GM19372 (cell line): ENCODE measurements at regions not wholly inside any gene's neighbourhood (a gene's known extent, or its start where the extent isn't known, plus 50 kb on each side); places are given as distances from the start of the nearest gene placed in this dataset.

ENCODE experiments used
- ATAC-seq: cut with Tn5 transposase; IDR thresholded peaks from one replicate; pipeline ENCODE4 v1.9.1; 2021; ENCODE audit warnings: mild to moderate bottlenecking, low read depth, moderate library complexity; ENCODE audit not compliant: unreplicated experiment

DNA sequence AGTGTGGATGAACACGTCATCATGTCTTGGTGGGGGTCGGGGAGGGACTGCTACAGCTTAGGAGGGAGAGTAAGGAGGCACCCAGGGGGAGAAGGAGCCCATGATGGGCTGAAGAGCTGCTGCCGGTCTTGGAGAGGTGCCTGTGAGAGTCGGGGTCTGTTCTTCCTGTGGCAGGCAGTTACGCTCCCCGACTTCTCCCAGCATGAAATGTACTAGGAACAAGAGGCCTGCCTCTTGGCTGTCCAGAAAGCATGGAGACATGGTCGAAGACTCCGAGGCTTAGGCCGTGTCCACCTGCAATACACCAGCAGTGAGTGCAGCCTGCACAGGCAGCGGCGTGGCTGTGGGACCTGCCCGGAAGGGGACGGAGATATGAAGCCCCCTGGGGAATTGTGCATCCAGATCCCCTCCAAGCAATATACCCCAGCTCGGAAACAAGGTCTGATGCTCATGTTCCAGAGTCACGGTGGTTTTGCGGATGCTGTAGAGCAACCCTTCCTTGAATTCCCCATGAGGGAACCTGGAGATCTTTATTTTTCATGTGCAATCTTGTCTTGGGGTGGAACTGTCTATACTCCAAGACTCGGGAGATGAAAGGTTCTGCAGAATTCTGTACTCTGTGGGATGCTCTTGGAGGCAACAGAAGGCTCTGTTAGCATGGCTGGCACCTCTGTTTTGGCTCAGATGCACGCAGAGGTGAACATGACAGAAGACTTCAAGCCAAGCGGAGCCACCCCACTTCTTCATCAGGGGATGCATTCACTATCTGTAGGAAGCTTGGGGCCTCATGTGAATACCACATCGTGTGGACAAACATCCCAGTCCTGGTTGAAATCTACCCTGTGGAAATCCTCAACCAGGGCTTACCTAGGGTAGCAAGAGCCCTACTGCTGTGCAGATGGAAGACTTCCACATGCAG, 374.9 kb upstream of the IRX4 start:
- no peak for ATAC-seq

DNA sequence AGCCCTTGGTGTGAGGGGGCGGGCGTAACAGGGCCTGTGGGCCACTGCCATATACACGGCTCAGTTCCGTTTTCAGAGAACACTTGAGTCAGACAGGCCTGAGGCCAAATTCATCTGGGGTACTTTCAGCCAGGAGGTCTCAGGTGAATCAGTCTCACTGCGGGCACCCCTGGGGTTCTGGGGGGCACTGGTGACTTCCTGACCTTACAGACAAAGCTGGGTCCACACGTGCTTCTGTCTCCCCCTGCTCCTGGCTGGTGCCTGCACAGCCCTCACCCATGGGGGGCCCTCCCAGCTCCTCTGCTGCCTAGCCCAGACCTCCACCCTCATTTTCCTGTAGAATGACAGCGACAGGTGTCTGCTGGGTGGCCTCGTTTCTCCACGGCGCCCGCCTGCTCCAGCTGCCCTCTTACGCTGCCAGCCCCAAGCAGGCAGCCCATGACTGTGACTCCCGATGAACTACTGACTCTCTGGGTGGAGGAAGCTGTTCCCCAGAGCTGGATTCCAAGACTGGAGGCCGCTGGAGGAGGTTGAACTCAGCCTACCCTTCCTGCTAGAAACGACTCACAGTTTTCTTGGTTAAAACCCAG, 374.1 kb upstream of the IRX4 start:
- ATAC-seq = no peak

DNA sequence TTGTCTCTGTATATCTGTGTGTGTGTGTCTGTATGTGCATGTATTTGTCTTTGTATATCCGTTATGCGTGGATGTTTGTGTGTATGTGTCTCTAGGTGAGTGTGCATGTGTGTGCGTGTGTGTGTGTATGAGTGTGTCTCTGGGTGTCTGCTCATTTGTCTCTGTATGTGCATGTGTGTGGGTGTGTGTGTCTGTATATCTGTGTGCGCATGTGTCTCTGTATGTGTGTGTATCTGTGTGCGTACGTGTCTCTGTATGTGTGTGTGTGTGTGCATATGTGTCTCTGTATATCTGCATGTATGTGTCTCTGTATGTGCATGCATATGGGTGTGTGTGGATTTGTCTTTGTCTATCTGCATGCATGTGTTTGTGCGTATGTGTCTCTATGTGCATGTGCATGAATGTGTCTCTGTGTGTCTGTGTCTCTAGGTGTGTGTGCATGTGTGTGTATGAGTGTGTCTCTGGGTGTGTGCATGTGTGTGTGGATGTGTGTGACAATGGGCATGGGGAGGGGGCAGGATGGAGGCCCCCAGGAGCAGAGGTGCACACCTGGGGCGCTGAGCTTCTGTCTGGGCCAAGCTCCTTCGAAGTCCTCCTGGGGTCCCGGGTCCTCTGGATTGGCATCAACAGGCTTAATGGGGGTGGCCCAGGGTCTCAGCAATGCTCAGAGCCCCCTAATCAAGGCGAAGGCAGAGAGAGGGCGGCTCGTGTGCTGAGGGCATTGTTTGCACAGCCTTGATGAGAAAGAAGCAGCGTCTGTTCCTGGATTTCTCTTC, 373.4 kb upstream of the IRX4 start:
- no peak for ATAC-seq

DNA sequence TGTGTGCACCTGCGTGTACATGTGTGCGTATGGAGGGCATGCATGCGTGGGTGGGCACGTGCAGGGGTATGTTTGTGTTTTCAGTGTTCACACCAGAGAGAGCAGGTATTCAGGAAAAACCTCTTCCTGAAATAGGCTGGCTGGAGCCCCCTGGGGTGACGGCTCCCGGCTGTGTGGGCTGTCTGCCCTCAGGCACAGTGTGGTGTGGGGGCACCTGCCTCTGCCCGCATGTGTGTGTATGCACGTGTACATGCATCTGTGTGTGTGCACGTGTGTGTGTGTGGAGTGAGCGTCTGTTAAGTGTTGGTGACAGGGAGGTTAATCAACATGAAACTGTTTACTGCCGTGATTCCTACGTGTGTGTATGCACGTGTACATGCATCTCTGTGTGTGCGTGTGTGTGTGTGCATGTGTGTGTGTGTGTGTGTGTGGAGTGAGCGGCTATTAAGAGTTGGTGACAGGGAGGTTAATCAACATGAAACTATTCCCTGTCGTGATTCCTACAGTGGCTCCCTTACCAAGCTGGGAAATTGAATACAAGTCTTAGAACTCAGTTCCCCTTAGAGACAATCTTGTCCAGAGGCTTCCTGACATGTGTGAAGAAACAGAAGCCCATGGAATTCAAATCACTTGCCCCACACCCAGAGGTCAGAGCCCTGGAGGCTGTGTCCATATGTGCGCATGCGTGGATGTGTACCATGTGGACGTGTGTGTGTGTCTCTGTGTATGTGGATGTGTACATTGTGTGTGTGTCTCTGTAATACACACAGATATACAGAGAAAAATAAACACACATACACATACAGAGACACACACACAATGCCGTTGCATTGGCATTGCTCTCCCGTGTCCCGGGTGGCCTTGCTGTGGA, 372.4 kb upstream of the IRX4 start:
- ATAC-seq = no peak

DNA sequence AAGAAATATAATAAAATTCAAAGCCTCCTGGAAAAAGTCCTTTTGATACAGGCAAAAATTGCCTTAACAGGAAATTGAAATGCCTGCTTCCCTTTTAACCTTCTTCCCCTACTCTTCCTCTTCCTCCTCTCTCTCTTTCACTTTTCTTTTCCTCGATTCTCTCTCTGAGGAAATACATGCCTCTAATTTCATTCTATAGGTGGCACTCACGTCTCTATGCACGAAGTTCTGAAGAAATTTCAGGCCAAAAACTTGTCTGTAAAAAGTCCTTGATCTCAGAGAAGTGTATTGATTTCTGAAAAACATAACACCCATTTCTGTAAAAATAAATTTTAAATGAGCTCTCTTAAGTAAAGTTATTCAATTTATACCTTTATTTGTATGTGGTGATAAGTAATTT, 371.7 kb upstream of the IRX4 start:
- no peak for ATAC-seq

DNA sequence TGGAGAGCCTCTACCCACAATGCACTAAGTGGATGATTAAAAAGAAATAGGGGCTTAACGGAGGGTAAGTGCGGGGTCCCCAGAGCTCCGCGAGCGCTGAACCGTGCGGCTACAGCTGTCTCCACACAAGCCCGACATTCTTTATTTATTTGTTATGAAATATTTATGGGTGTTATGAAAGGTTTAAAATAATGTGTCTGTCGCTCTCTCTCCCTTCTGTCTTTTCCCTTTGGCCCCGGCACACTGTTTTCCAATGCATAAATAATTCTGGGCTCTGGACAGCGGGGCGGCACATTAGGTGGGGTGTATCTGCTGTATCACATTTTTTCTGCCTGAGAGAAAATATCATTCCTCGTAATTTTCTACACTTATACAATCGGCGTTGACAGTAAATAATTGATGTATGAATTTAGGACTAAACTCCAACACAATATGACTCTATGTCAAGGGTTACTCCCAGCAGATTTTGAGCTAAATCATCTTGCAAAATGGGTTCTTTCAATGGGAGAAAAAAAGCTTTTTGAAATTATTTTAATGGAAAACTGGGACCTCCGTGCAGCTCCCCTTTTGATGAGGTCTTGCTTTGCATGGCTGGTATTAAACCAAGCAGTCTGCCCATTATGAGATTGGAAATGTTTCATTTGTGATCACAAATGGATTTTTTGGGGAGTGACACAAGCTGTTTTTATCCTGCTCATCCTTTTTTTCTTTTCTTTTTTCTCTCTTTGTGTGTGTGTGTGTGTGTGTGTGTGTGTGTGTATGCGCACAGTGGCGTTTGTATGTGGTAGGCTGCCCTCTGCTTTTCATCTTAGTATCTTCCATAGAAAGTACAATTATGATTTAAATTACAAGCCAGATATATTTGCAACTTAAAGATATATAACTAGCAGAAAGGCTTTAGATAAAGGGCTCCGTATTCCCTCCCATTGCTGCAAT, 370.6 kb upstream of the IRX4 start:
- ATAC-seq = no peak

DNA sequence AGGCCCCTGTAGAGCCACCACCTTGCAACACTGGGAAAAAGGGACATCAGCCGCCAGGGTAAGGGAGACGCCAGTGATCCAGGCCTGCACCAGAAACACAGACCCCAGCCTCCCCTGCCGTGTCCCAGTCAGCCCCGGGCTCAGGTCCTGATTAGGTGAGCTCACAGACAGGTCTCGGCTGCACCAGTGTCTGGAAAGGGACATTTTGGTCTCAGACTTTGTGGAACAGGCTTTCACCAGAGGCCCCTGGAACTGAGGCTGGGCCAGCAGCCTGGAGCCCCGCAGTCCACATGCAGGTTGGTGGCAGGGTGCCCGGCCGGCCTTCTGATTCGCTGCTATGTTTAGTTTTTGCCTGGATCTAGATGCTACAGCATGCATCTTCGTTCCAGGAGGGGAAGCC, 369.0 kb upstream of the IRX4 start:
- no peak for ATAC-seq

DNA sequence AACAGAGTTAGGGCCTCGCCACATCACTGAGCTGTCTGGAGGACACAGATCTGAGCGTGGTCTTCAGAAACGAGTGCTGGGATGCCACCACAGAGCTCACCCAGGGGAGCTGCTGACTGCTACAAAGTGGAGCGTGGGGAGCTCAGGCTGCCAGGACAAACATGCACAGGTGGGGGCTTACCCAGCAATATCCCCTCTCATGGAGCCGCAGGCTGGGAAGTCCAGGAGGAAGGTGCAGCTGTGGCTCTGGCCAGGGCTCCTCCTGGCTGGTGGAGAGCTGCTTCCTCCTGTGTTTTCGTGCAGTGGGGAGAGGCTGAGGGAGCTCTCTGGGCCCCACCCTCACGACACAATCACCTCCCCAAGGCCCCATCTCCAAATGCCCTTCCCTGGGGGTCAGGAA, 368.6 kb upstream of the IRX4 start:
- ATAC-seq = no peak

DNA sequence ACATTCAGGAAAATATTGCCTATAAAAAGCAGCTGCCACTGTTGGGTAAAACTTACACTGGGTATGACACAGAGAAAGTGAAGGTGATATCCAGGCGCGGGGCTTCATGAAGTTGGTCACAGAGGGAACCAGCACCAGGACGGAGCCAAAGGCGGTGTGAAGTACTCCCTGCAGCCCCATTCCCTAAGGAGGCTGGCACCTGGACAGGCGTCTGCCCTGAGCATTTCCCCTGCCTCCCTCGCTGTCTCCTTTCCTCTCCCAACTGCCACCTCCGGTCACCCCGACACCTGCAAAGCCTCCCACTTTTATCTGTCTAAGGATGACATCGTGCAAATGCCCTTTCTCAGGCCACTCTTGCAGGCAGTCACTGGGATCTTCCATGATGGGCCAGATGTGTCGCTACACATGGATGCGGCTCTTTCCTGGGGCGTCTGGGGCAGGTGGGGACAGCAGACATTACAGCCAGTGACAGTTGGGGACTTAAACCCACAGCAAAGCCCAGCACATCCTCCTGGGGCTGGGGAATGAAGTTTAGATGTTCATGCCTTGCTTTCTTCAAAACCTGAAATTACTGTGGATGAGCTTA, 367.7 kb upstream of the IRX4 start:
- no peak for ATAC-seq

DNA sequence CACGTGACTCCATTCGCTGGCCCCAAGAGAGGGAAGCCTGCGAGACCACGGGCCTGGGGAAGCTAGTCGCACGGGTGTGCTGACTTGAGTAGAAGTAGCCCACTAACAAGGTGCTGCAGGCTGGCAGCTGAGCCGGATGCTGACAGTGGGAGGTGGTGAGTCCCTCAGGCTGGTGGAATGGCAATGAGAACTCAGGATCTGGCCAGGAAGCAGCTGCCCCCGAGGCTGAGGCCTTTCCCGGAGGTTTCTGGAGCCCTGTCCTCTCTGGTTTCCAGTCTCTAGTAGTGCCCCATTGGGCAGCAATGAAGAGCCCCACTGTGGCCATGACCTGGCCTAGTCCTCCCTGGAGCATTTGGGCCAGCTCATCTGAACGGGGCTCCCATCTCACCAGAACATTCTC, 366.7 kb upstream of the IRX4 start:
- no peak for ATAC-seq

DNA sequence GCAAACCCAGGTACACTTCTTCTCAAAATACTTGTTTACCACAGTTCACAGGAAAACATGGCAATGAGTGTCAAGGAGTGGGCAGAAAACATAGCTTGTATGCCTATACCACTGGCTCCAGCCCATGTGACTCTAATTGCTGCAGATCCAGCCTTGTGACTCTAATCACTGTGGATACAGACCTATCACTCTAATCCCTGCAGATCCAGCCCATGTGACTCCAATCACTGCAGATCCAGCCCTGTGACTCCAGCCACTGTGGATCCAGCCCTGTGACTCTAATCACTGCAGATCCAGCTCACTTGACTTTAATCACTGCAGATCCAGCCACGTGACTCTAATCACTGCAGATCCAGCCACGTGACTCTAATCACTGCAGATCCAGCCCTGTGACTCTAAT, 366.3 kb upstream of the IRX4 start:
- ATAC-seq = no peak

DNA sequence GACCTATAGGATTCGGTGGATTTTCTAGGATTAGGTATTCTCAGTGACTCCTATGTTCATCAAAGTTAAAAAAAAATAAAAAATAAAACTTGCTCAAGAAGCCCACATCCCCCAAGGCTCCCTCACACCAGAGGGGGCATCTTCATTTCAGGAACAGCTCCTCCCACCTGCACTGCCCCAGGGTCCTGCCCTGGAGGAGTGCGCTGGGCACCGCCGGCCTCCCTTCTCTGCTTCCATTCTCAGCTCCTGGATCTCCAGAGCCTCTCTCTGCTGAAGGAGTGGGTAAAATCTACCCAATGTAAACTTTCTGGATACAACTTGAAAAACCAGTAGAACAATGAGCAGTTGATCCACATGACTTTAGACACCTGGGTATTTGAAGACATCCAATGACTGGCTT, 359.8 kb upstream of the IRX4 start:
- no peak for ATAC-seq

DNA sequence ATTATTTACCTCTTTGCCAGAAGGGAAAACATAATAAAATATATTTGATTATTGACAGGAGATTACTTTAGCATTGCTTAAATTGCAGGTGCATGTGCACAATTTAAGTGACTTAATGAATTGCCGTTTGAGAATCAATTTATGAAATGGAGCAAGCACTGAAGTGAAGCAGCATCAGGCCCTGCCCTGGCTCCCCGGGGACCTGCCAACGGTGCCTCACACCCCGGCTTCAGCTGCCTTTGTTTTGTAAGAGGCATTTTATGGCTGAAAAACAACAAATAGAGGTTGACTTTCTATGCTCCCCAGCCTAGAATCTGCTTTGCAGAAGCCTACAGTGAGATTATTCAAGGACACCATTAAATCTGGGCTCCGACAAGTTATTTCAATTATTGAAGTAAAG, 359.1 kb upstream of the IRX4 start:
- ATAC-seq = no peak

DNA sequence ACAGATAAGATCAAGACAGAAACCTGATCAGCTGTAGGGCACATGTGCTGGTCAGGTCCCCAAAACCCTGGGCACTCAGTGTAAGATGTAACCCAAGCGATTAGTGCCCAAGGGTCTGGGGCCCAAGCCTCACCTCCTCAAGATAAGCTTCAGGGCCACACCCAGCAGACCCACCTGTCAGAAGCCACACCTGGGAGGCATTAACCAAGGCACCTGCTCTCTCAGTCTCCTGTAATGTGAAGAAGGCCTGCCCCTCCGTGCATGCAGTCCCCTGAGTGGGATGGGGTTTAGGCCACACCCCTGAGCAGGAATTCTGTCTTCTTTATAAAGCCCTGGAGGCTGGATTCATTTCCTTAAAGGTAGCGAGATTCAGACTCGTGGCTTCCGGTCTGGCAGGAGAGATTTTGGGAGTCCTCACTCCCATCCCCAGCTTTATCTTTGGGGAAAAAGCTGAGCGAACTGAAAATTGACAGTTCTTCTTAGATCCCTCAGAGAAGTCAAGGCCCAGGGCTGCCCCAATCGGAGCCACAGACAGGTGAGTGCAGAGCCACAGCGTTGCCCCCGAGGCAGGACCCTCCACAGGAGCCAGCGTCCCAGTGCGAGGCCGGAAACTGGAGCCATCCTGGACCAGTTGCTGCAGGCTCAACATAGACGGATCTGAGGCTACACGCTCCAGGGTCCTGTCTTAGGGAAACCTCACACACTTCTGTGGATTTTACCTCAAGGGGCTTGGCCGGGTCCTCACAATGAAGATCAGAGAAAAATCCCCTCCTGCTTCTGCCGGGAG, 357.6 kb upstream of the IRX4 start:
- no peak for ATAC-seq

DNA sequence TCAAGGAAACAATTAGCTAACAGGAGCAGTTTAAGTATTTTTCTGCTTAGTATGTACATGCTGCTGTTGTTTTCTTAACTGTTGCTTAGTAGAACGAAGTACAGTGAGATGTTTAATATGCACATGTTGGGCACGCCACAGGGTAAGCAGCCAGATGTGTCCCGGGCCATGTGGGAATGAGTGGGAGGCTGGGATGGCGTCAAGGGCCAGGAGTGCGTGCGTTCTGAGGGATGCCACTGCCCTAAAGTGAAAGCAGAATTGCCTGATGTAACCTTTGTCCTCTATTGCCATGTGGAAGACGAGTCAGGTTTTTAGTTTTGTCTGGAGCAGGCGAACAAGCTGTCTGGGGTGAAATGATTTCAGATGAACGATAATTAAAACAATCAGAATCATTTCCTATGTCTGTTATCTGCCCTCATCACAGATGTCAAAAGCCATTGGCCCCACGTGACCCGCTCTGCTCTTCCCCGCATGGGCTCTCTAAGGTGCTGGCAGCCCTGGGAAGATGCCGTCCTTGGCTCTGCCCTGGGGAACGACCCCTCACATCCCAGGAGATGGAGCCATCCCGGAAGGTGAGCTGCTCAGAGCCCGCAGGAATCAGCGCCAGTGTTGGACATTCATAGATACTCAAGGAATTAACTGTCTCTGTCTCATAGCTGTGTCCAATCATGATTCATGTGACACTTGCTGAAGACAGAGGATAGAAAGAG, 356.6 kb upstream of the IRX4 start:
- ATAC-seq = no peak

DNA sequence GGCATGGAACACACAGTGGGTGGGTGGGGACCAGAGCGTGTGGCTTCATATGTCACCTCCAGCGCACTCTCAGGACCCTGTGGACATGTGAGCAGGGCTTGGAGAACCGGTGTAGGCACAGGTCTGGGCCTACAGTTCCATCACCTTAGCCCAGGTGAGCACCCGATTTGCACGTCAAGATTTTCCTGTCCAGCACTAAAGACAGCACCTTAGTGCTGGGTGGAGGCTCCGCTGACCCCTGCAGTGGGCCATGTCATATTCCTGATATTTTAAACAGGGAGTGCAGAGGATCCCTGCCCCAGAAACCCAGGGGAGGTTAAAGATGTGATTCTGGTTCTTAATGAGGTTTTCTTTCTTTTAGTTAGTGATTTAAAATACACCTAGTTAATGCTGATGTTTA, 356.0 kb upstream of the IRX4 start:
- ATAC-seq = no peak

DNA sequence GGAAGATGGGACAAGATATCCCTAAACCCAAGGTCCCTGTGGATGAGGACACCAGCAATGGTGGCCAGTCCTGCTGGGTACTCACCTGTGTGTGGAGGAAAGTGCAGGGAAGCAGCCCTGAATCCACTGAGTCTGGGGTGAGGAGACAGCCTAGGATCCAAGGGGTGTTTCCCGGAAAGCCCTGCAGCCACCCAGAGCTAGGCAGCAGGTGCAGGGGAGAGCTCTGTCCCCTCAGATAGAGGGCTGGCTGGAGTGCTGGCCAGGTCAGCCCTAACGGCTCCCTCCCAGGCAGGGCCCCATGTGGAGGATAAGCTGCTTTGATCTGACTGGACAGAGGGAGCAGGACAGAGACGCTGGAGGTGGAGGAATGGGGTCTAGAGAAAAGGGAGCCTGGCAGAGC, 344.7 kb upstream of the IRX4 start:
- no peak for ATAC-seq

DNA sequence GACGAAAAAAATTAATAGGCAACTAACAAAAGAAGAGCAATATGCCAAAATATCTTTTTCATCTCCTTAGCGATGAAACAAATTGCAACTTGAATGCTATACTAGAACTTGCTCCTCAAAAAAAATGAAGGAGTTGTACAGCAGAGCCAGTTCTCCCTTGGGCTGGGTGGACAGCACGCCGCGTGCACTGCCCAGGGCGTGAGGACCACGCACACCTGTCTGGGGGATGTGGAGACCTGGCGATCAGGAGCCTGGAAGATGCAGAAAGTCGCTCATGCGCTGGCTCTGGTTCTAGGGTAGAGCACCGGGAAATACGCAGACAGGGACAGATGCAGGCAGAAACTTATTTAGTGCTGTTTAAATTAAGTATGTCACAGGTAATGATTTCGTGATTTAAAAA, 342.0 kb upstream of the IRX4 start:
- no peak for ATAC-seq
